Motor neuron (in vitro differentiated cells): ENCODE measurements at regions not wholly inside any gene's neighbourhood (a gene's known extent, or its start where the extent isn't known, plus 50 kb on each side); places are given as distances from the start of the nearest gene placed in this dataset.
"Not testable (repeated sequence)": the region's sequence is repeated elsewhere in the genome, so short reads cannot be mapped to it uniquely, and the experiment has no call there.

Experiments
- ATAC-seq, 8 experiments: fragments of 200-7000 bp; cut with Tn5 transposase; replicated peaks in 6 of 8; 2 replicates each; pipeline ENCODE4 v1.8.0; 2021; ENCODE audit warnings: mild to moderate bottlenecking in 8 of 8, moderate library complexity in 8 of 8
- H3K27ac ChIP-seq, 2 donors: fragments of 250-450 bp; sonication (Bioruptor Pico); 2 replicates each; pipeline ENCODE4 v1.9.0; 2021; ENCODE audit warnings: antibody characterized with exemption in 2 of 2, mild to moderate bottlenecking in 2 of 2, moderate library complexity in 1 of 2
- H3K4me1 ChIP-seq, 2 donors: fragments of 250-450 bp; sonication (Bioruptor Pico); replicated peaks in 1 of 2; 2 replicates each; pipeline ENCODE4 v1.6.1; 2021; ENCODE audit warnings: antibody characterized with exemption in 2 of 2, mild to moderate bottlenecking in 2 of 2, moderate library complexity in 1 of 2
- H3K4me3 ChIP-seq, 5 donors: fragments of 250-450 bp; sonication (Bioruptor Pico); 2 replicates each; pipeline ENCODE4 v1.9.0; 2021; ENCODE audit warnings: antibody characterized with exemption in 5 of 5, mild to moderate bottlenecking in 5 of 5, moderate library complexity in 4 of 5
- WGBS, 10 experiments: fragments of 450-650 bp; shearing (Covaris generic); methylation state at CpG; one replicate each; pipeline ENCODE4 v1.0.0; 2022; 5-methylcytosine and 5-hydroxymethylcytosine counted together
- in situ Hi-C, 9 experiments: fragments of 400-800 bp; cut with MboI; loops; one replicate each; pipeline ENCODE4 v1.15.0; 2021; ENCODE audit warnings: low sequenced_read_pairs in 9 of 9, low pct_unique_long_range_greater_than_20kb in 2 of 9; ENCODE audit not compliant: unreplicated experiment in 9 of 9

DNA sequence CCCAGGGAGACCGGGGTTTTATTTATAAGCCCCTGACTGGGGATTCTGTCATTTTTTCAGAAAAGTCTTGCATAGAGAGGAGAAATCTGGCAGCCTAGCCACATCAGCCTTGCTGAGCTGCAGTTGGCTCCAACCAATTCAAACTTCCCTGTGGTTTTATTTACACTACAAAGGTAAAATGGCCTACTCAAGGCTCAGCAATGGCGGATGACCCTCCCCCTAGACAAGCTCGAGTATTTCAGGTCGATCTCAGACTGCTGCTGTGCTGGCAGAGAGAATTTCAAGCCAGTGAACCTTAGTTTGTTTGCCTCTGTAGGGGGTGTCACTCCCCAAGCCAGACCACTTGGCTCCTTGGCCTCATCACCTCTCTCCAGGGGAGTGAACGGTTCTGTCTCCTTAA lies 52.9 kb downstream of the CDY2A start:
- ATAC-seq, in situ Hi-C loops: not testable (repeated sequence)

DNA sequence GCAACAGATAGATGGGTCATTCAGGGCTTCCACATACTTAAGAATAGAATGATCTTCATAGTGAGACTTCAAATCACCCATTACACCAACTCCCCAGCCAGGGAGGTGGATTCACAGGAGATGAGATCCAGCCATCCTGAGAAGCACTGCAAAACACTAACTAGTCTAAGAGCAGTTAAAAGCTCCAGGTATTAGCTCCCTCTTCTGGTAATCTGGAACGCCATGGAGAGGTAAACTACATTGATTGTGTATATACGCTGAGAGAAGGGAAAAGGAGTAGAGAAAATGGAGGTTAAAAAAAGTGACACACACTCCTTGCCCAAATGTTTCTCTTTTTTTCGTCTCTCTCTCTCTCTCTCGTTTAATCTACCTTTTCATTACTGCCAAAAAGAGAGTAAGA lies 60.3 kb downstream of the CDY2A start:
- H3K4me1 ChIP-seq, ATAC-seq, H3K4me3 ChIP-seq, in situ Hi-C loops, H3K27ac ChIP-seq: not testable (repeated sequence)
- no CpG with 5 or more reads among the region's 4 CpGs for WGBS, 10 experiments

More for the DNA sequence above, 52.9 kb downstream of the CDY2A start:
- not testable (repeated sequence) for H3K4me1 ChIP-seq, H3K27ac ChIP-seq, H3K4me3 ChIP-seq
- WGBS, 10 experiments: no CpG with 5 or more reads among the region's 5 CpGs

DNA sequence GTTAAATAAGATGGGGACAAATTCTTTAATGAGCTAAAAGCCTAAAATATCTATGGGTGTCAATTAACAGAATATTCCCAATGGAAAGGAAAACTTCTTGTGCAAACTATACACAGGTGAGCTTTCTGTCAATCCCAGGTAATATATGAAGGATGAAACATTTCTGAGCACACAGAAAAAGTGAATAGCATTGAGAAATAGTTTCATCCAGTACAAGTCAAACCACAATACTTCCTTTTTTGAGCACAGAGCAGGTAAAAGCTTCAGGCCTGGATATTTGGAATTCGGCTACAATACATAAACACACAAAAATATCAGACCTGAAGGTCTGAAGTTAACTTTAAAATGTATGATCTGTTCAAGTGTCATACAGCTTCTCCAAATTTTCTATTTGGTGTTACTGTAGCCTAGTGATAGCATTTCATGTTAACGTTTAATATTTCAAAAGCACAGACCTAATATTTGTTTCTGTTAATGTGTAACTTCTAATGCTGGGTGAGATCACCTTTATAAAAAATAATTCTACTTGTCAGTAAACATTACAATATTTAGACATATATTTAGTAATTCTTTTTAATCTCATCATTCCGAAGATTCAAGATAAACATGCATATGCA lies 60.9 kb downstream of the CDY2A start:
- ATAC-seq, H3K4me1 ChIP-seq, H3K4me3 ChIP-seq, in situ Hi-C loops, H3K27ac ChIP-seq: not testable (repeated sequence)
- no CpG with 5 or more reads among the region's 3 CpGs for WGBS, 10 experiments

DNA sequence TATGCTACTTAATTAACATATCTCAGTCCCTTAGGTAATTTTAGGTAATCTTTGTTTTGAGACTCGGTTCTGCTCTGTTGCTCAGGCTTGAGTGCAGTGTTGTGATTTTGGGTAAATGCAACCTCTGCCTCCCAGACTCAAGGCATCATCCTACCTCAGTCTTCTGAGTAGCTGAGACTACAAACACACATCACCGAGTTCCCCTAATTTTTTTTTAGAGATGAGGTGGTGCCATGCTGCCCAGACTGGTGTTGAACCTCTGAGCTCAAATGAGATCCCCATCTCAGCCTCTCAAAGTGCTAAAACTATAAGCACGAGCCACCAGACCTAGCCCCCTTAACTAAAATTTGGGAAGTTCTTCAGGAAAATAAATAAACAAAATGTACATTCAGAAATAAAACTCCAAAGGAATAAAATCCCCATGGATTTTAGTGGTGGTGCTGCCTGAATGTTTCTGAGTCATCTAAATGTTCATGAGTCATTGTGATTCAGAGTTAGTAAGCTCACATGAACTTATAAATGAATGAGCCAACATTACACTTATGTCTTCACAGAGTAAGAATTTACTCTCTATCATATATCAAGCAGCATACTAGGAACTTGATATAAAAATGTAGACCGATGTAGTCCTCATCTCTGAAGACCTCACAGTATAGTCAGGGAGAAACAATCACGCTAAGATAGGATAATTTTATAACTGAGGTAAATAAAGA lies 62.5 kb downstream of the CDY2A start:
- H3K4me1 ChIP-seq, H3K4me3 ChIP-seq, in situ Hi-C loops, H3K27ac ChIP-seq: not testable (repeated sequence)
- ATAC-seq: peak in 4 of 8 experiments; percentile 26 to 89 (median 72)
- no CpG with 5 or more reads among the region's 5 CpGs for WGBS, 10 experiments

DNA sequence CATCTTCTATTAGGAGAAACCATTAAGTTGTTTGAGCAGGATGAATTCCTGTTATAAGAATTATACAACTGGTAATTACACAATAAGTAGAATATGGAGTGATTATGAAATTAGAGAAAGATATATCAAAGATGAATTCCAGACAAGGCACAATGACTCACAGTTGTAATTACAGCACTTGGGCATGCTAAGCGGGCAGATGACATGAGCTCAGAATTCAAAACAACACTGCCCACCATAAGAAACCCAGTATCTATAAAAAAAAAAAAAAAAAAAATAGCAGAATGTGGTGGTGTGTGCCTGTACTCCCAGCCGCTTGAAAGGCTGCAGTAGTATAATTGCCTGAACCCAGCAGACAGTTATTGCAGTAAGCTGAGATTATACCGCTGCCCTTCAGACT lies 67.4 kb downstream of the CDY2A start:
- in situ Hi-C loops, H3K4me3 ChIP-seq, H3K27ac ChIP-seq, H3K4me1 ChIP-seq: not testable (repeated sequence)
- no CpG with 5 or more reads among the region's 3 CpGs for WGBS, 10 experiments
- ATAC-seq: peak in 1 of 8 experiments; percentile 79

DNA sequence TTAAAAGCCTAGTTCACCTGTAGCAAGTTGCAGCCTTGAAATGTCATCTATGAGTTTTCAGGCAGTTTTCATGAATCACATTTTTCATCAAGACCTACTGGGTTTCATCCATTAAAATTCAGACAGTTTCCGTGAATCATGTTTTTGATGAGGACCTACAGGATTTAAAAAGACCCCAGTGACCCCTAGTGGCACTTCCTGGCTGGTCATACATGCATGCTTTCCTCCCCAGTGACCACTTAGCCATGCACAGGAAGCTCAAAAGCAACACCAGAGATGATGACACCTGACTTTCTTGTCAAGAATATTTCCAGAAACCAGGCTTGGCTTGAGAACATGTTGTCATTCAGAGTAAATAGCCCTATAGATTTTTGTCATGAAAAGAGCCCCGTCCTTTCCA lies 80.1 kb downstream of the CDY2A start:
- H3K4me3 ChIP-seq, H3K4me1 ChIP-seq, ATAC-seq, in situ Hi-C loops, H3K27ac ChIP-seq: not testable (repeated sequence)
- WGBS, 10 experiments: no CpG with 5 or more reads among the region's 2 CpGs

DNA sequence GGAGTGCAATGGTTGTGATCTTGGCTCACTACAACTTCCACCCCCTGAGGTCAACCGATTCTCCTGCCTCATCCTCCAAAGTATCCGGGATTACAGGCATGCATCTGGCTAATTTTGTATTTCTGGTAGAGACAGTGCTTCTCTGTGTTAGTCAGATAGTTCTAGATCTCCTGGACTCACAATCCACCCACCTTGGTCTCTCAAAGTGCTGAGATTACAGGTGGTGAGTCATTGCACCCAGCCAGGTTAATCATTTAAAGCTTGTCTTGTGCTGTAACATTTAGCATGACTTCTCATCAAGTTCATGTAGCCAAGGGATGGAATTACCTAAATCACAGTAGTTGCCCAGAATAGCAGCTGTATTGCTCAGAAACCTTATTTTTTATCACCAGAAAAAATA lies 92.8 kb downstream of the CDY2A start:
- H3K27ac ChIP-seq, H3K4me3 ChIP-seq, ATAC-seq, in situ Hi-C loops, H3K4me1 ChIP-seq: not testable (repeated sequence)
- WGBS, 10 experiments: no CpG with 5 or more reads among the region's 2 CpGs

DNA sequence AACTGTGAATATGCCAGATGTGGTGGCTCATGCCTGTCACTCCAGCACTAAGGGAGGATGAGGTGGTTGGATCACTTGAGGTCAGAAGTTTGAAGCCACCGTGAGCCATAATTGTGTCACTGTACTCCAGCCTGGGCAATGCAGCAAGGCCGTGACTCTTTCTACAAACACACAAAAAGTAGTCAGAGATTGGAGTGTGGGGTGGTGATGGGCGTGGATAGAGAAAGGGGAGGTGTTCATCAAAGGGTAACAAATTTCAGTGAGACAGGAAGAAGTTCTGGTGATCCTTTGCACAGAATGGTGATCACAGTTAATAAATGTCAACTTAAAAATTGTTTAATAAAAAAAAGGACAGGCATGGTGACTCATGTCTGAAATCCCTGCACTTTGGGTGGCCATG lies 112.1 kb downstream of the CDY2A start:
- H3K4me3 ChIP-seq, H3K4me1 ChIP-seq, in situ Hi-C loops, H3K27ac ChIP-seq, ATAC-seq: not testable (repeated sequence)
- no CpG with 5 or more reads among the region's 3 CpGs for whole genome bisulfite sequencing, 10 experiments

DNA sequence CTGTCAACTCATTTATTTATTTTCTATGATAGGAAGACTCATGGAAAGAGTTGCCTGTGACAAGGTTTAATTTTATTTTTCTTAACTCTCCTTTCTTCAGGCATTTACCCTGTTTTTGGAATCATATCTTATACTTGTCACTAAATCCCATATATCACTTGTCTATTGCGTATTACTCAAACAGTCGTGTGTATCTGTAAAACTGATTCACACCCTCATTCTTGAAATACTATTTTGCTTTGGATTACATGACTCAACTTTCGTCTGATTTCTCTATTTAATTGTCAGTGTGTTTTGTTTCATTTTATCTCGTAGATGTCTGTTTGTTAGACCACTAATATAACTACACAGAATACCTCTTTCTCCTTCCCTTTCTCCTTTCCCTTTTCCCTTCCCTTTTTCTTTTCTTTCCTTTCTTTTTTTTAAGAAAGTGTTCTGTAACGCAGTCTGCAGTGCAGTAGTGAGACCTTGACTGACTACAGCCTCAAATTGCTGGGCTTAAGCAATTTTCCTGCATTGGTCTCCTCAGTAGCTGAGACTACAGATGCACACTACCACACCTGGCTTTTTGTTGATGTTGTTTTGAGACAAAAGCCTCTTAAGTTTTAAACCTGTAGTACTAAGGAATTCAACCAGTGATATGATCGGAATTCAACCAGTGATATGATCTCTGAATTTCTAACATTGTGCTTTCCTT lies 113.9 kb downstream of the CDY2A start:
- in situ Hi-C loops, ATAC-seq, H3K4me1 ChIP-seq, H3K4me3 ChIP-seq, H3K27ac ChIP-seq: not testable (repeated sequence)
- no CpG with 5 or more reads among the region's 6 CpGs for WGBS, 10 experiments

DNA sequence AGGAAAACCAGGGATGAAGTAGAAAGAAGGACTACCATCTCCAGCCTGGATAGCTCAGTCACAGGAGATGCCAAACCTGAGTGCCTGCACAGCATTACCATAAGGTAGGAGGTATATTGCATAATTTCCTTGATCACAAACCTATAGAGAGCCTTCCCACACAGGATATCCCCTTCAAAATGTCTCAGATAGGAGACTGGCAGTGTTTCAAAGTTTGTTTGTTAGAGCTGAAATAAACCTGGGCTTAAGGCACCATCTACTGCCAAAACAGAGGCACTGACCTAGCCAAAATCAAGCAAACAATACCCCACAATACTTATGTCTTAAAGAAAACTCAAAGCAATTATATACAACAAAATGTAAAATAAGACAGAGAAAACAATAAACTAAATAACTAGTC lies 120.8 kb downstream of the CDY2A start:
- in situ Hi-C loops, ATAC-seq, H3K4me1 ChIP-seq, H3K4me3 ChIP-seq, H3K27ac ChIP-seq: not testable (repeated sequence)

DNA sequence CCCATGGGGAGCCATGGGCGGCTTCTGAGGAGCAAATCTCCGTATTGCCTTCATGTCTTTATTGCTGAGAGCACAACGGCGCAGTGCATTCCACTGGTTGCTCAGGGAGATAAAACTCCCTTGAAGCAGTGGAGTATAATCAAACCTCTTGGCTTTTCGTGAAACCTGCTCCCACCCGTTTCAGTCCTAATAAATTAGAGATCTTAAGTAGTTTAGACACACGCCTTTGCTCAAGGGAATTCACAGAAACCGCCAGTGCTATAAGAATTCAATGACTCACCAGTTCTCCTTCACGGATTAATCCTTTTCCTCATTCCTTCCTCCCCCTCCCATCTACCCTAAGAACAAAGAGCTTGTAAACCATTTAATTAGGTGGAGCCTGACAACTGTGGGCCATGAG lies 127.0 kb downstream of the CDY2A start:
- H3K4me1 ChIP-seq, in situ Hi-C loops, H3K27ac ChIP-seq, H3K4me3 ChIP-seq: not testable (repeated sequence)
- ATAC-seq: peak in 7 of 8 experiments; percentile 67 to 93 (median 89)
- no CpG with 5 or more reads among the region's 9 CpGs for WGBS, 10 experiments

DNA sequence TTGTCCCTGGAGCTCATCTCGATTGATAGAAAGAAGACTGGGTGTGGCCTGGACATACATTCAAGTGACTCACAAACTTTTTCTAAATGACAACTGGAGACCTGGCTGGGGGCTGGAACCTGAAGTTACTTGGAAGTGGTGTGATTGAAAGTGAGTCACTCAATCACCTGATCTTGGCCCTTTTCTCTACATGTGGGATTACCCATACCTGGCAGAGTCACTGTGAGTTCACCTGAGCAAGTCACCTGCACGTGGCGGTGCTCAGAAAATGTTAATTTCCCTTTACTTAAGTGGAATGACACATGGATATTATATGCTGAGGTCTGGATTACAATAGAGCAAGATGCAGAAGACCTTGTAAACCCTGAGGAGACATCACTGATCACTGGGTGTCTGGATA lies 140.2 kb downstream of the CDY2A start:
- H3K27ac ChIP-seq, ATAC-seq, in situ Hi-C loops, H3K4me1 ChIP-seq, H3K4me3 ChIP-seq: not testable (repeated sequence)
- WGBS, 10 experiments: no CpG with 5 or more reads among the region's 3 CpGs

DNA sequence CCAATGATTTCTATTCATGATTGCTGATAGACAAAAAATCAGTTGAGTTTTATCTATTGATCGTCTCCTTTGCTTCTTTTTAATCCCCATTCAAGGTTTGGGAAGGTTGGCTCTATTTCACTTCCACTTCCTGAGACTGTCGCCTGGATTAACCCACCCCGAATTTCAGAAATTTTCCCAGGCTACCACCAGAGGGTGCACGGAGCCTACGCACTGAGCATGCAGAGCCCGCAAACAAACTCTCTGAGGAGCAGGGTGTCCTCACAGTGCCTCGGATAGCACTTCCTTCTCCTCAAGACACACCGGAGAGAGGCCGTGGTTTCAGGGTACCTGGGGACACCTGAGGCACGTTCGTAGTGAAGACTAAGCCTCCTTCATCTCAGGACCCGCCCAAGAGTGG lies 150.5 kb downstream of the CDY2A start:
- no CpG with 5 or more reads among the region's 12 CpGs for WGBS, 10 experiments
- peak in 6 of 8 experiments; percentile 41 to 88 (median 63) for ATAC-seq
- H3K4me1 ChIP-seq, H3K27ac ChIP-seq, in situ Hi-C loops, H3K4me3 ChIP-seq: not testable (repeated sequence)
